ENCODE measurements at regions not wholly inside any gene's neighbourhood (a gene's known extent, or its start where the extent isn't known, plus 50 kb on each side); places are given as distances from the start of the nearest gene placed in this dataset.

- Histone ChIP-seq H3K36me3 (ENCODE audit: control insufficient read depth in 4 of 4, insufficient read depth in 3 of 4, low read depth in 1 of 4, low read length in 3 of 4) (no peaks in the 10 kb centered on the region), H3K4me3 (ENCODE audit: low read depth in 1 of 3, low read length in 3 of 3) (no peak overlapping the region), H3K27me3 (ENCODE audit: control insufficient read depth in 4 of 4, insufficient read depth in 4 of 4, low read length in 3 of 4) (no peaks in the 10 kb centered on the region), H3K9ac (ENCODE audit: low read depth in 1 of 2, low read length in 2 of 2) (no peak overlapping the region), H3K9me3 (ENCODE audit: control insufficient read depth in 4 of 4, low read length in 3 of 4) (peaks cover 0 to 3% (median 0%) of the 10 kb centered on the region in 4 donors), H3K4me1 (ENCODE audit: control insufficient read depth in 4 of 4, insufficient read depth in 4 of 4, low read length in 3 of 4) (no peaks in the 10 kb centered on the region), H3K27ac (ENCODE audit: low read depth in 1 of 2, low read length in 2 of 2) (no peak overlapping the region)
- DNase-seq (ENCODE audit: low spot score): no peak
- no peak for TF ChIP-seq MAX (IDR thresholded peaks at IDR 0.05)
- no peak for TF ChIP-seq HNF4A (conservative IDR thresholded peaks at IDR 0.05)
- TF ChIP-seq GABPA (IDR thresholded peaks at IDR 0.05 in 1 of 2, conservative IDR thresholded peaks at IDR 0.05 in 1 of 2): no peak
- TF ChIP-seq FOXA1 (IDR thresholded peaks at IDR 0.05): no peak
- TF ChIP-seq FOXA2 (IDR thresholded peaks at IDR 0.05): no peak
- no peak for TF ChIP-seq YY1 (IDR thresholded peaks at IDR 0.05)
- no peak for TF ChIP-seq HNF4G (IDR thresholded peaks at IDR 0.05)
- no peak for TF ChIP-seq RXRA (IDR thresholded peaks at IDR 0.05)
- TF ChIP-seq REST (IDR thresholded peaks at IDR 0.05): no peak
- TF ChIP-seq RAD21 (IDR thresholded peaks at IDR 0.05): no peak
- TF ChIP-seq NR2F2 (IDR thresholded peaks at IDR 0.05): no peak
- TF ChIP-seq JUND (IDR thresholded peaks at IDR 0.05): no peak
- no peak for TF ChIP-seq TAF1 (conservative IDR thresholded peaks at IDR 0.05)
These were observed 1508.3 kb upstream of the PRR20A start for GRCh38 chr13:55632402-55632801.

GRCh38 chr13:55649485-55649884 is 1491.2 kb upstream of the PRR20A start:
- no peaks in the 10 kb centered on the region for H3K27me3 ChIP-seq (ENCODE audit: control insufficient read depth in 4 of 4, insufficient read depth in 4 of 4, low read length in 3 of 4)
- no peak overlapping the region for H3K4me3 ChIP-seq (ENCODE audit: low read depth in 1 of 3, low read length in 3 of 3)
- no peak for DNase-seq (ENCODE audit: low spot score)
- 74% methylated on average over 1 of the region's 1 CpG for WGBS
- H3K9ac ChIP-seq (ENCODE audit: low read depth in 1 of 2, low read length in 2 of 2): no peak overlapping the region
- no peak overlapping the region for H3K27ac ChIP-seq (ENCODE audit: low read depth in 1 of 2, low read length in 2 of 2)
- H3K36me3 ChIP-seq (ENCODE audit: control insufficient read depth in 4 of 4, insufficient read depth in 3 of 4, low read depth in 1 of 4, low read length in 3 of 4): no peaks in the 10 kb centered on the region
- H3K9me3 ChIP-seq (ENCODE audit: control insufficient read depth in 4 of 4, low read length in 3 of 4): no peaks in the 10 kb centered on the region
- H3K4me1 ChIP-seq (ENCODE audit: control insufficient read depth in 4 of 4, insufficient read depth in 4 of 4, low read length in 3 of 4): no peaks in the 10 kb centered on the region
- TF ChIP-seq HNF4A (conservative IDR thresholded peaks at IDR 0.05) (no peak), RAD21 (IDR thresholded peaks at IDR 0.05) (no peak), NR2F2 (IDR thresholded peaks at IDR 0.05) (no peak), YY1 (IDR thresholded peaks at IDR 0.05) (no peak), REST (IDR thresholded peaks at IDR 0.05) (no peak), FOXA2 (IDR thresholded peaks at IDR 0.05) (no peak), GABPA (IDR thresholded peaks at IDR 0.05 in 1 of 2, conservative IDR thresholded peaks at IDR 0.05 in 1 of 2) (no peak), EGR1 (IDR thresholded peaks at IDR 0.05; ENCODE audit: low read depth in 2 of 2) (no peak), RXRA (IDR thresholded peaks at IDR 0.05) (no peak), SP1 (IDR thresholded peaks at IDR 0.05) (no peak), FOXA1 (IDR thresholded peaks at IDR 0.05) (no peak), CTCF (IDR thresholded peaks at IDR 0.05; ENCODE audit: low read depth, low read length, missing input control) (no peak)
